Keratinocyte (primary cell): ENCODE measurements at regions not wholly inside any gene's neighbourhood (a gene's known extent, or its start where the extent isn't known, plus 50 kb on each side); places are given as distances from the start of the nearest gene placed in this dataset.

Source experiments
- EZH2 ChIP-seq: IDR thresholded peaks from one replicate; pipeline ENCODE4 v1.6.1; 2012; ENCODE audit warnings: inconsistent platforms, mild to moderate bottlenecking, low read length, moderate library complexity
- TF ChIP-seq, protein P1 (sequence below), 3 experiments: IDR thresholded peaks in 1 of 3; conservative IDR thresholded peaks in 1 of 3; optimal IDR thresholded peaks in 1 of 3; 2 replicates in 2 of 3; 3 replicates in 1 of 3; pipeline versions ENCODE3 to v1.5.1; 2011; ENCODE audit warnings: low read length in 3 of 3, mild to moderate bottlenecking in 3 of 3, moderate library complexity in 2 of 3, control low read depth in 1 of 3, inconsistent platforms in 1 of 3; ENCODE audit not compliant: insufficient read depth in 2 of 3; ENCODE audit errors: extremely low read depth in 1 of 3

DNA sequence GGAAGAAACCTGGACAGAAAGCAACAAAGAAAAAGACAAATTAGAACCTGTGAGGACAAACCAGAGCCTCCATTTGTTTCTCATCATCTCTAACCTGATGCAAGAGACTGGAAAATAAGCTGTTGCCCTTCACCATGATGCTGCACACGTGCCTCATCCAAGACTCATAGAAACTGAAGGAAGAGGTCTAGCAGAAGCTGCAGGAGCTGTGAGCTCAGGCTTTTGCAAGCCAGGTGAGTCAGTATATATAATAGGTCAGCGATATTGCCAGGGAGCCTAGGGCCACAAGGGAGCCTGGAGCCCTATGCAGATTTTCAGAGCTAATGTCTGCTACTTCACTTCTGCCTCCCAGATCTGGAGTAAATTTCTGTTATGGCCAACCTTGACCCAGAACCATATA, 163.1 kb downstream of the LNPK start:
- TF ChIP-seq, protein P1, sequence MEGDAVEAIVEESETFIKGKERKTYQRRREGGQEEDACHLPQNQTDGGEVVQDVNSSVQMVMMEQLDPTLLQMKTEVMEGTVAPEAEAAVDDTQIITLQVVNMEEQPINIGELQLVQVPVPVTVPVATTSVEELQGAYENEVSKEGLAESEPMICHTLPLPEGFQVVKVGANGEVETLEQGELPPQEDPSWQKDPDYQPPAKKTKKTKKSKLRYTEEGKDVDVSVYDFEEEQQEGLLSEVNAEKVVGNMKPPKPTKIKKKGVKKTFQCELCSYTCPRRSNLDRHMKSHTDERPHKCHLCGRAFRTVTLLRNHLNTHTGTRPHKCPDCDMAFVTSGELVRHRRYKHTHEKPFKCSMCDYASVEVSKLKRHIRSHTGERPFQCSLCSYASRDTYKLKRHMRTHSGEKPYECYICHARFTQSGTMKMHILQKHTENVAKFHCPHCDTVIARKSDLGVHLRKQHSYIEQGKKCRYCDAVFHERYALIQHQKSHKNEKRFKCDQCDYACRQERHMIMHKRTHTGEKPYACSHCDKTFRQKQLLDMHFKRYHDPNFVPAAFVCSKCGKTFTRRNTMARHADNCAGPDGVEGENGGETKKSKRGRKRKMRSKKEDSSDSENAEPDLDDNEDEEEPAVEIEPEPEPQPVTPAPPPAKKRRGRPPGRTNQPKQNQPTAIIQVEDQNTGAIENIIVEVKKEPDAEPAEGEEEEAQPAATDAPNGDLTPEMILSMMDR (optimal IDR thresholded peaks at IDR 0.05 in 1 of 3, IDR thresholded peaks at IDR 0.05 in 1 of 3, conservative IDR thresholded peaks at IDR 0.05 in 1 of 3; ENCODE audit: extremely low read depth in 1 of 3, insufficient read depth in 2 of 3, low read length in 3 of 3) = no peak
- TF ChIP-seq EZH2 = no peak
